CD4-positive, alpha-beta T cell (primary cell): ENCODE measurements at regions not wholly inside any gene's neighbourhood (a gene's known extent, or its start where the extent isn't known, plus 50 kb on each side); places are given as distances from the start of the nearest gene placed in this dataset.

ENCODE experiments used
- ATAC-seq: fragments of 200-7000 bp; cut with Tn5 transposase; one replicate; pipeline ENCODE4 v1.10.0; 2022; ENCODE audit warnings: mild to moderate bottlenecking; ENCODE audit not compliant: poor library complexity
- CTCF ChIA-PET: fragments of 350-600 bp; sonication (Branson Sonifier 250); formaldehyde crosslinking; loops from one replicate; lab custom pipeline; 2021; ENCODE audit warnings: antibody characterized with exemption, inconsistent platforms; lab: Charles Lee
- POLR2A ChIA-PET: fragments of 350-600 bp; sonication (Branson Sonifier 250); formaldehyde crosslinking; loops from one replicate; lab custom pipeline; 2021; ENCODE audit warnings: antibody characterized with exemption, inconsistent platforms; lab: Charles Lee
- DNase-seq, 14 experiments: peaks; one replicate each; pipeline ENCODE4 v3.0.0-alpha.2; 2013 to 2020; ENCODE audit warnings: mixed read lengths in 2 of 14
- H3K27ac ChIP-seq, 2 donors: one replicate each; pipeline versions ENCODE4 v1.5.1 to v1.7.0; 2013; ENCODE audit warnings: low read length in 2 of 2, low read depth in 1 of 2, mild to moderate bottlenecking in 1 of 2
- H3K27me3 ChIP-seq, 2 experiments: 1 replicate in 1 of 2; 2 replicates in 1 of 2; pipeline versions ENCODE4 v1.6.1 to v1.7.0; 2013; ENCODE audit warnings: low read length in 2 of 2, control low read depth in 1 of 2, mild to moderate bottlenecking in 1 of 2, moderate library complexity in 1 of 2; ENCODE audit not compliant: insufficient read depth in 2 of 2, control insufficient read depth in 1 of 2
- H3K36me3 ChIP-seq: one replicate; pipeline ENCODE4 v1.6.1; 2013; ENCODE audit warnings: low read length, control low read depth; ENCODE audit not compliant: insufficient read depth
- H3K4me1 ChIP-seq: one replicate; pipeline ENCODE4 v1.6.1; 2013; ENCODE audit warnings: low read length, control low read depth; ENCODE audit not compliant: insufficient read depth
- H3K4me3 ChIP-seq: one replicate; pipeline ENCODE4 v1.5.1; 2013; ENCODE audit warnings: mild to moderate bottlenecking, low read length, moderate library complexity
- H3K9me3 ChIP-seq, 2 experiments: 1 replicate in 1 of 2; 2 replicates in 1 of 2; pipeline versions ENCODE4 v1.6.1 to v1.7.0; 2013; ENCODE audit warnings: low read length in 2 of 2, mild to moderate bottlenecking in 2 of 2, control low read depth in 1 of 2, moderate library complexity in 1 of 2; ENCODE audit not compliant: control insufficient read depth in 1 of 2, insufficient read depth in 1 of 2
- H3K27ac Mint-ChIP-seq: one replicate; pipeline ENCODE4 v1.8.0; 2020; ENCODE audit warnings: mixed read lengths
- H3K27me3 Mint-ChIP-seq: one replicate; pipeline ENCODE4 v1.8.0; 2021; ENCODE audit warnings: mixed read lengths
- H3K36me3 Mint-ChIP-seq: one replicate; pipeline ENCODE4 v1.8.0; 2021; ENCODE audit warnings: low read depth, mixed read lengths
- H3K4me1 Mint-ChIP-seq: one replicate; pipeline ENCODE4 v1.8.0; 2021; ENCODE audit warnings: low read depth, mixed read lengths
- H3K4me3 Mint-ChIP-seq: one replicate; pipeline ENCODE4 v1.8.0; 2020; ENCODE audit warnings: mild to moderate bottlenecking, mixed read lengths
- H3K9me3 Mint-ChIP-seq: one replicate; pipeline ENCODE4 v1.8.0; 2020; ENCODE audit warnings: mixed read lengths
- CTCF ChIP-seq: fragments of 200-600 bp; IDR thresholded peaks from one replicate; pipeline ENCODE4 v1.8.0; 2022; ENCODE audit warnings: antibody characterized with exemption, mild to moderate bottlenecking
- intact Hi-C, 2 experiments: fragments of 100-400 bp; cut with DNase I in 1 of 2; cut with micrococcal nuclease in 1 of 2; formaldehyde crosslinking; loops; one replicate each; pipeline versions ENCODE4 v1.15.1 to v1.9.0; 2023 to 2025; cut with DNase I, micrococcal nuclease

GRCh38 chr4:59091146-59092142 lies 1981.3 kb upstream of the IGFBP7 start:
- TF ChIP-seq CTCF, result no peak
- Histone ChIP-seq H3K27me3 (no peaks in the 10 kb centered on the region), H3K9me3 (peaks cover 0 to 9% of the 10 kb centered on the region in 2 experiments), H3K27ac (no peak overlapping the region), H3K4me3 (no peak overlapping the region), H3K4me1 (no peaks in the 10 kb centered on the region), H3K36me3 (no peaks in the 10 kb centered on the region)
- Mint-ChIP-seq H3K27ac (no peak overlapping the region), H3K4me3 (no peak overlapping the region), H3K4me1 (no peaks in the 10 kb centered on the region), H3K36me3 (no peaks in the 10 kb centered on the region), H3K27me3 (no peaks in the 10 kb centered on the region), H3K9me3 (peaks cover 5% of the 10 kb centered on the region)
- POLR2A ChIA-PET, result no interaction called here
- intact Hi-C loops, result no loop called here
- CTCF ChIA-PET, result no interaction called here
- ATAC-seq (no peak), DNase-seq (peak in 1 of 14 experiments; percentile 2)

- Mint-ChIP-seq H3K9me3 (peaks cover 5% of the 10 kb centered on the region), H3K36me3 (no peaks in the 10 kb centered on the region), H3K27me3 (no peaks in the 10 kb centered on the region), H3K4me3 (no peak overlapping the region), H3K27ac (no peak overlapping the region), H3K4me1 (no peaks in the 10 kb centered on the region)
- no peaks in the 10 kb centered on the region for H3K36me3 ChIP-seq
- intact Hi-C loops, result no loop called here
- H3K27ac ChIP-seq, result no peak overlapping the region
- ChIA-PET POLR2A (no interaction called here), CTCF (no interaction called here)
- no peaks in the 10 kb centered on the region for H3K27me3 ChIP-seq
- DNase-seq (no peak), ATAC-seq (no peak)
- TF ChIP-seq CTCF, result no peak
- peaks cover 0 to 9% of the 10 kb centered on the region in 2 experiments for H3K9me3 ChIP-seq
- no peaks in the 10 kb centered on the region for H3K4me1 ChIP-seq
- no peak overlapping the region for H3K4me3 ChIP-seq
Measured at GRCh38 chr4:59094505-59094904, 1984.3 kb upstream of the IGFBP7 start.

GRCh38 chr4:59102311-59102710 lies 1992.1 kb upstream of the IGFBP7 start:
- POLR2A ChIA-PET, result no interaction called here
- Mint-ChIP-seq H3K27me3 (no peaks in the 10 kb centered on the region), H3K4me1 (no peaks in the 10 kb centered on the region), H3K9me3 (peaks cover 2% of the 10 kb centered on the region), H3K27ac (no peak overlapping the region), H3K36me3 (no peaks in the 10 kb centered on the region), H3K4me3 (no peak overlapping the region)
- TF ChIP-seq CTCF, result no peak
- DNase-seq (no peak), ATAC-seq (no peak)
- CTCF ChIA-PET, result no interaction called here
- intact Hi-C loops, result no loop called here
- Histone ChIP-seq H3K4me3 (no peak overlapping the region), H3K27me3 (no peaks in the 10 kb centered on the region), H3K4me1 (no peaks in the 10 kb centered on the region), H3K27ac (no peak overlapping the region), H3K9me3 (peaks cover 0 to 4% of the 10 kb centered on the region in 2 experiments), H3K36me3 (no peaks in the 10 kb centered on the region)
